ENCODE measurements at regions not wholly inside any gene's neighbourhood (a gene's known extent, or its start where the extent isn't known, plus 50 kb on each side); places are given as distances from the start of the nearest gene placed in this dataset.

- DNase-seq (no peak), ATAC-seq (no peak)
- Mint-ChIP-seq H3K27ac (no peak overlapping the region), H3K4me3 (no peak overlapping the region), H3K9me3 (peaks cover 3% of the 10 kb centered on the region), H3K36me3 (ENCODE audit: low read depth) (no peaks in the 10 kb centered on the region), H3K4me1 (ENCODE audit: low read depth) (no peaks in the 10 kb centered on the region), H3K27me3 (no peaks in the 10 kb centered on the region)
- ChIA-PET POLR2A (no interaction called here), CTCF (no interaction called here)
- no peak for TF ChIP-seq CTCF (IDR thresholded peaks at IDR 0.05)
- intact Hi-C loops (cut with micrococcal nuclease) = no loop called here
Observed at GRCh38 chr1:58317694-58318093, 228.8 kb downstream of the OMA1 start.

- TF ChIP-seq CTCF (IDR thresholded peaks at IDR 0.05) = no peak
- Mint-ChIP-seq H3K4me1 (ENCODE audit: low read depth) (no peaks in the 10 kb centered on the region), H3K36me3 (ENCODE audit: low read depth) (no peaks in the 10 kb centered on the region), H3K9me3 (peaks cover 3% of the 10 kb centered on the region), H3K27ac (no peak overlapping the region), H3K27me3 (no peaks in the 10 kb centered on the region), H3K4me3 (no peak overlapping the region)
- no peak for DNase-seq
- no peak for ATAC-seq
- POLR2A ChIA-PET = no interaction called here
- CTCF ChIA-PET = no interaction called here
- intact Hi-C loops (cut with micrococcal nuclease) = no loop called here
Observed at GRCh38 chr1:58317086-58317485, 229.4 kb downstream of the OMA1 start.

- Mint-ChIP-seq H3K36me3 (ENCODE audit: low read depth) (no peaks in the 10 kb centered on the region), H3K27me3 (no peaks in the 10 kb centered on the region), H3K4me3 (no peak overlapping the region), H3K4me1 (ENCODE audit: low read depth) (no peaks in the 10 kb centered on the region), H3K27ac (no peak overlapping the region), H3K9me3 (peaks cover 2% of the 10 kb centered on the region)
- DNase-seq (no peak), ATAC-seq (no peak)
- POLR2A ChIA-PET = no interaction called here
- TF ChIP-seq CTCF (IDR thresholded peaks at IDR 0.05) = no peak
- intact Hi-C loops (cut with micrococcal nuclease) = no loop called here
- CTCF ChIA-PET = no interaction called here
Observed at GRCh38 chr1:58316141-58316540, 230.4 kb downstream of the OMA1 start.

- H3K27me3 Mint-ChIP-seq = no peaks in the 10 kb centered on the region
- POLR2A ChIA-PET = no interaction called here
- H3K9me3 Mint-ChIP-seq = no peaks in the 10 kb centered on the region
- no peaks in the 10 kb centered on the region for H3K4me1 Mint-ChIP-seq (ENCODE audit: low read depth)
- ATAC-seq (no peak), DNase-seq (no peak)
- intact Hi-C loops (cut with micrococcal nuclease) = no loop called here
- no peaks in the 10 kb centered on the region for H3K36me3 Mint-ChIP-seq (ENCODE audit: low read depth)
- CTCF ChIA-PET = no interaction called here
- H3K4me3 Mint-ChIP-seq = no peak overlapping the region
- TF ChIP-seq CTCF (IDR thresholded peaks at IDR 0.05) = no peak
- H3K27ac Mint-ChIP-seq = no peak overlapping the region
Observed at GRCh38 chr1:58312971-58313563, 233.5 kb downstream of the OMA1 start.

GRCh38 chr1:58312461-58312860, 234.1 kb downstream of the OMA1 start:
- intact Hi-C loops (cut with micrococcal nuclease) = no loop called here
- POLR2A ChIA-PET = no interaction called here
- DNase-seq (no peak), ATAC-seq (no peak)
- Mint-ChIP-seq H3K4me3 (no peak overlapping the region), H3K36me3 (ENCODE audit: low read depth) (no peaks in the 10 kb centered on the region), H3K27ac (no peak overlapping the region), H3K9me3 (no peaks in the 10 kb centered on the region), H3K27me3 (no peaks in the 10 kb centered on the region), H3K4me1 (ENCODE audit: low read depth) (no peaks in the 10 kb centered on the region)
- CTCF ChIA-PET = no interaction called here
- TF ChIP-seq CTCF (IDR thresholded peaks at IDR 0.05) = no peak
